ENCODE measurements at regions not wholly inside any gene's neighbourhood (a gene's known extent, or its start where the extent isn't known, plus 50 kb on each side); places are given as distances from the start of the nearest gene placed in this dataset.

DNA sequence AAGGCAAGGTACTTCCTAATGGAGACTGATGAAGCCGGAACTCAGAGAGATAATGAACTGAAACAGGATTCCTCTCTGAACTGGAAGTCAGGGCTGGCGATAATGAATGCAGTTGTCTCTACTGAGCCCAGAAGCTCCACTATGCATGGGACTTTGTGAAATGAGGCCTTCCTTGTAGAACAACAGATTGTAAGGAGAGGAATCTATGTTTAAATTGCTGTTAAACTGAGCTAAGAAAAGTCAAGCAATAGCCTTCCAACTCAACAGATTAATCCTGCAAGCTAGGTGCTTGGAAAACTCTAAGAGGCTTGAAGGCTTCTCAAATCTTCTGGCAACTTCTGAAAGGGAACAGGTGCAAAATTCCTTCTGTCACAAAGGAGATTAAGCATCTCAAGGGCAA, 119.5 kb upstream of the ARHGAP5 start:
- H3K79me2 ChIP-seq (ENCODE audit: control insufficient read depth in 1 of 2, insufficient read depth in 2 of 2, low read length in 2 of 2) = no peaks in the 10 kb centered on the region
- ChIA-PET POLR2A (ENCODE audit: partially characterized antibody) (no interaction called here), CTCF (ENCODE audit: partially characterized antibody) (no interaction called here)
- H3K18ac ChIP-seq (ENCODE audit: extremely low read depth, low read length) = no peak overlapping the region
- H3K4me2 ChIP-seq (ENCODE audit: insufficient read depth in 1 of 2, low read depth in 2 of 2, low read length in 2 of 2) = no peak overlapping the region
- no peaks in the 10 kb centered on the region for H3K23me2 ChIP-seq (ENCODE audit: low read depth, low read length)
- H2AFZ ChIP-seq (ENCODE audit: low read length) = no peak overlapping the region
- WGBS, 2 experiments (ENCODE audit: extremely low coverage in 1 of 2, insufficient coverage in 1 of 2, insufficient read length in 1 of 2, insufficient replicate concordance in 2 of 2, low coverage in 1 of 2, low lambda C conversion rate in 2 of 2, missing lambda C conversion rate in 1 of 2) = 93% methylated on average over 2 of the region's 2 CpGs; no CpG with 5 or more reads in 1 of the 2 experiments
- no peaks in the 10 kb centered on the region for H4K20me1 ChIP-seq (replicated peaks in 1 of 2; ENCODE audit: control insufficient read depth in 1 of 2, insufficient read depth in 2 of 2, low read length in 2 of 2)
- no peaks in the 10 kb centered on the region for H3K79me1 ChIP-seq (ENCODE audit: low read depth, low read length)
- H3K9ac ChIP-seq (replicated peaks in 1 of 4; ENCODE audit: extremely low read depth in 1 of 4, low read depth in 3 of 4, low read length in 3 of 4) = no peak overlapping the region
- peaks cover 8 to 9% of the 10 kb centered on the region in 2 experiments; a peak in 3 of 4 replicates for H3K9me3 ChIP-seq (ENCODE audit: insufficient read depth in 2 of 2, low read depth in 1 of 2, low read length in 1 of 2)
- no peak overlapping the region for H4K5ac ChIP-seq (ENCODE audit: insufficient read length, low read depth, low read length)
- H3K4me3 ChIP-seq (ENCODE audit: extremely low read depth in 1 of 4, insufficient read depth in 2 of 4, low read depth in 3 of 4, low read length in 4 of 4) = no peak overlapping the region
- H3K4me1 ChIP-seq (replicated peaks in 1 of 4; ENCODE audit: control insufficient read depth in 3 of 4, insufficient read depth in 4 of 4, low read length in 3 of 4) = no peaks in the 10 kb centered on the region
- no peak overlapping the region for H4K91ac ChIP-seq (replicated peaks; ENCODE audit: insufficient read length, low read length)
- no peak overlapping the region for H3K56ac ChIP-seq (replicated peaks; ENCODE audit: insufficient read length, low read depth, low read length)
- H3K23ac ChIP-seq (ENCODE audit: insufficient read length) = no peak overlapping the region
- H2AK5ac ChIP-seq (ENCODE audit: low read depth, low read length) = no peak overlapping the region
- TF ChIP-seq HDAC2 (IDR thresholded peaks at IDR 0.05; ENCODE audit: borderline replicate concordance in 1 of 2, low read depth in 2 of 2, low read length in 2 of 2) (no peak), GTF2F1 (IDR thresholded peaks at IDR 0.05; ENCODE audit: borderline replicate concordance, low read depth, low read length) (no peak), RFX5 (IDR thresholded peaks at IDR 0.05; ENCODE audit: borderline replicate concordance, low read depth, low read length) (no peak), SIX5 (IDR thresholded peaks at IDR 0.05; ENCODE audit: low read depth, low read length) (no peak), TCF12 (IDR thresholded peaks at IDR 0.05; ENCODE audit: low read depth, low read length) (no peak)
- no peak overlapping the region for H2BK20ac ChIP-seq (ENCODE audit: low read length)
- H3K27ac ChIP-seq (ENCODE audit: low read depth, low read length) = no peak overlapping the region
- no peaks in the 10 kb centered on the region for H3K36me3 ChIP-seq (ENCODE audit: control insufficient read depth in 2 of 4, insufficient read depth in 4 of 4, low read length in 3 of 4)
- H2BK5ac ChIP-seq (ENCODE audit: low read depth, low read length) = no peak overlapping the region
- no peak for DNase-seq (ENCODE audit: low read depth in 1 of 2, low spot score in 2 of 2)
- H2BK120ac ChIP-seq (replicated peaks; ENCODE audit: low read depth, low read length) = no peak overlapping the region
- H3K14ac ChIP-seq (ENCODE audit: insufficient read length) = no peak overlapping the region
- no peak overlapping the region for H2BK15ac ChIP-seq (ENCODE audit: low read length)
- H3K4ac ChIP-seq (replicated peaks; ENCODE audit: insufficient read length, low read depth, low read length) = no peak overlapping the region
- no peak overlapping the region for H4K8ac ChIP-seq (ENCODE audit: extremely low read depth, insufficient read depth, low read length)
- no peaks in the 10 kb centered on the region for H3K27me3 ChIP-seq (replicated peaks in 1 of 4; ENCODE audit: control insufficient read depth in 3 of 4, extremely low read depth in 1 of 4, insufficient read depth in 3 of 4, low read length in 3 of 4)
- no peak overlapping the region for H2BK12ac ChIP-seq (ENCODE audit: low read depth, low read length)
- no peak for FAIRE-seq

Data from H1 (cell line).